ENCODE measurements at regions not wholly inside any gene's neighbourhood (a gene's known extent, or its start where the extent isn't known, plus 50 kb on each side); places are given as distances from the start of the nearest gene placed in this dataset.
"Not testable (repeated sequence)": the region's sequence is repeated elsewhere in the genome, so short reads cannot be mapped to it uniquely, and the experiment has no call there.

- DNase-seq, result no peak
Measured at GRCh38 chr15:96472681-96473080, 142.2 kb downstream of the NR2F2 start.

GRCh38 chr15:96473556-96473955 lies 143.1 kb downstream of the NR2F2 start:
- DNase-seq, result no peak

- no peak for DNase-seq
Measured at GRCh38 chr15:96474231-96474664, 143.7 kb downstream of the NR2F2 start.

GRCh38 chr15:96477227-96477626 lies 146.7 kb downstream of the NR2F2 start:
- DNase-seq, result no peak

GRCh38 chr15:96484412-96484811 lies 153.9 kb downstream of the NR2F2 start:
- not testable (repeated sequence) for DNase-seq

- DNase-seq, result no peak
Measured at GRCh38 chr15:96484830-96485229, 154.3 kb downstream of the NR2F2 start.

- DNase-seq, result no peak
Measured at GRCh38 chr15:96487245-96487644, 156.7 kb downstream of the NR2F2 start.

- DNase-seq, result not testable (repeated sequence)
Measured at GRCh38 chr15:96491066-96491699, 160.7 kb downstream of the NR2F2 start.

- DNase-seq, result not testable (repeated sequence)
Measured at GRCh38 chr15:96491700-96492644, 161.5 kb downstream of the NR2F2 start.

GRCh38 chr15:96494505-96494904 lies 164.0 kb downstream of the NR2F2 start:
- no peak for DNase-seq

GRCh38 chr15:96495386-96495785 lies 164.9 kb downstream of the NR2F2 start:
- no peak for DNase-seq

GRCh38 chr15:96497951-96498350 lies 167.5 kb downstream of the NR2F2 start:
- no peak for DNase-seq

- no peak for DNase-seq
Measured at GRCh38 chr15:96500508-96500907, 170.0 kb downstream of the NR2F2 start.

- no peak for DNase-seq
Measured at GRCh38 chr15:96501362-96501761, 170.9 kb downstream of the NR2F2 start.

GRCh38 chr15:96502196-96502595 lies 171.7 kb downstream of the NR2F2 start:
- DNase-seq, result no peak

- no peak for DNase-seq
Measured at GRCh38 chr15:96503276-96503675, 172.8 kb downstream of the NR2F2 start.

- DNase-seq, result no peak
Measured at GRCh38 chr15:96504371-96504770, 173.9 kb downstream of the NR2F2 start.

- no peak for DNase-seq
Measured at GRCh38 chr15:96505014-96505413, 174.5 kb downstream of the NR2F2 start.

- no peak for DNase-seq
Measured at GRCh38 chr15:96514607-96515285, 184.2 kb downstream of the NR2F2 start.

- DNase-seq, result no peak
Measured at GRCh38 chr15:96515371-96515770, 184.9 kb downstream of the NR2F2 start.

GRCh38 chr15:96521386-96521785 lies 190.9 kb downstream of the NR2F2 start:
- no peak for DNase-seq

- no peak for DNase-seq
Measured at GRCh38 chr15:96524676-96525417, 194.3 kb downstream of the NR2F2 start.

GRCh38 chr15:96535148-96535547 lies 204.6 kb downstream of the NR2F2 start:
- DNase-seq, result no peak

All from COR-L47 (cell line).